HL-60 (cell line): ENCODE measurements at regions not wholly inside any gene's neighbourhood (a gene's known extent, or its start where the extent isn't known, plus 50 kb on each side); places are given as distances from the start of the nearest gene placed in this dataset.

ENCODE experiments used
- CTCF ChIP-seq: IDR thresholded peaks from one replicate; pipeline ENCODE4 v1.5.1; 2011; ENCODE audit warnings: low read length, control low read depth, inconsistent platforms; ENCODE audit not compliant: insufficient read depth
- GABPA ChIP-seq: IDR thresholded peaks from 2 replicates; pipeline ENCODE4 v1.6.1; 2012; ENCODE audit warnings: low read depth
- POLR2AphosphoS5 ChIP-seq: IDR thresholded peaks from 2 replicates; pipeline ENCODE4 v1.6.1; 2012; ENCODE audit warnings: low read depth
- REST ChIP-seq: IDR thresholded peaks from 2 replicates; pipeline ENCODE4 v1.6.1; 2012; ENCODE audit warnings: low read depth; ENCODE audit not compliant: insufficient replicate concordance

- TF ChIP-seq CTCF (no peak), GABPA (no peak), POLR2AphosphoS5 (no peak), REST (no peak)
Observed at GRCh38 chrX:145949056-145949455, 131.4 kb downstream of the SLITRK2 start.
